ENCODE measurements at regions not wholly inside any gene's neighbourhood (a gene's known extent, or its start where the extent isn't known, plus 50 kb on each side); places are given as distances from the start of the nearest gene placed in this dataset.

DNA sequence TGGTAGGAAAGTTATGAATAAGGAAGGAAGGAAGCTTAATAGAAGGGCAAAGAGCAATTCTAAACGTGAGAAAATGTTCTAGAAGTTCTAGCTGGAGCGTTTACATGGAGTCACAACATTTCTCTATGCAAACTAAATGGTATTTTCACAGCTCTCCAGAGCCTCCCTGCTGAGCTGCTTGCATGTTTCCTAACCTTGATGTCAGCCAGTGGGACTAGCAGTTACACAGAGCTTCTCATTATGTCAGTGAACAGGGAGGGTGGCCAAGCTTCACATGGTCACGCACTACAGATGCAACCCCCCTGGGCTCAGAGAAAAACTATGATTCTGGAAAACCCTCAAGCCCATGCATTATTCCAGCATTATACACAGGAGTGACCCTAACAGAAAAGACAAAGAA, 153.4 kb upstream of the CCDC150 start:
- in situ Hi-C loops (cut with MboI; ENCODE audit: low pct_ligation_motif_present in 1 of 4, low pct_unique_long_range_greater_than_20kb in 1 of 4, low sequenced_read_pairs in 3 of 4) (no loop called here), intact Hi-C loops (cut with DNase I; ENCODE audit: low total_unique reads) (no loop called here)
- Histone ChIP-seq H3K4me3 (no peak overlapping the region), H3K27me3 (no peaks in the 10 kb centered on the region), H3K4me1 (no peaks in the 10 kb centered on the region), H3K36me3 (no peaks in the 10 kb centered on the region), H3K9me3 (no peaks in the 10 kb centered on the region), H3K27ac (no peak overlapping the region)
- DNase-seq = no peak
- 33 to 51% methylated on average over 2 to 3 of the region's 3 CpGs for WGBS, 2 donors (ENCODE audit: low coverage in 1 of 2)
- no peak for TF ChIP-seq EP300 (IDR thresholded peaks at IDR 0.05; ENCODE audit: low read depth)
- TF ChIP-seq CTCF (IDR thresholded peaks at IDR 0.05) = no peak
- no peak for TF ChIP-seq POLR2A (IDR thresholded peaks at IDR 0.05)
- TF ChIP-seq POLR2AphosphoS5 (IDR thresholded peaks at IDR 0.05) = no peak

DNA sequence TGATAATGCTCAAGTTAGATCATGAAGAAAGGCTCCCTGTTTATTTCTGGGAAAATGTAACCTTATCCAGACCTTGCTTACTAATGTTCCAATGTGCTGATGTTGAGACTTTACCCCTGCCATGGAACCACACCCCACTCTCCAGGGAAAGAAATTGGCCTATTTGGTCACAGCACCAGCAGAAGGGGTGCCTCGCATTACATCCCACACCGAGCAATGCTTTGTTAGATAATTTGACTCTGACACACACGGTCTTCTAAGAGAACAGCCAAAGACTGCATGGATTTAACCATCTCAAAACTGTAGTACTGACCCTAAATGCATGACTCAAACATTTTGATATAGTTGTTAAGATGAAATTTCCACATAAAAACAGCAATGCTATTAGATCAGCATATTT, 152.1 kb upstream of the CCDC150 start:
- intact Hi-C loops (cut with DNase I; ENCODE audit: low total_unique reads) = no loop called here
- no peaks in the 10 kb centered on the region for H3K4me1 ChIP-seq
- no peaks in the 10 kb centered on the region for H3K36me3 ChIP-seq
- no peaks in the 10 kb centered on the region for H3K9me3 ChIP-seq
- in situ Hi-C loops (cut with MboI; ENCODE audit: low pct_ligation_motif_present in 1 of 4, low pct_unique_long_range_greater_than_20kb in 1 of 4, low sequenced_read_pairs in 3 of 4) = no loop called here
- no peaks in the 10 kb centered on the region for H3K27me3 ChIP-seq
- no peak overlapping the region for H3K4me3 ChIP-seq
- 71% methylated on average over 3 of the region's 3 CpGs; no CpG with 5 or more reads in 1 of the 2 donors for WGBS, 2 donors (ENCODE audit: low coverage in 1 of 2)
- no peak for DNase-seq
- H3K27ac ChIP-seq = no peak overlapping the region
- TF ChIP-seq POLR2A (IDR thresholded peaks at IDR 0.05) = no peak
- no peak for TF ChIP-seq CTCF (IDR thresholded peaks at IDR 0.05)
- no peak for TF ChIP-seq EP300 (IDR thresholded peaks at IDR 0.05; ENCODE audit: low read depth)
- TF ChIP-seq POLR2AphosphoS5 (IDR thresholded peaks at IDR 0.05) = no peak

DNA sequence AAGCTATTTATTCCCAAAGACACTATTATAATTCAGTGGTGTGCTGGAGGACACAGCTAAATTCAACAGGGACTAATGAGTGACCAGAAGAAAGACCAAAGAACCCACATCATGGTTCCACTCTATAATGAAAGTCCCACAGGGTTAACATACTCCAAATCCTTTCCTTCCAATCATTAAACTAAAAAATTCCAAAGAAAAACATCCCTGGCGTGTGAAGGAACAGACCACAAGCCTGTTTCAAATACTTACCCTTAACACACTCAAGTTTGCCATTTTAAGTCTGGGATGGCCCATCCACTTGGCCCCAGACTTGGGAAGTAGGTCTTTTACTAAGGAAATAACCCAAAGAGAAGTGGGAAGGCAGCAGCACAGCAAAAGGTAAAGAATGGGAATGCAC, 150.1 kb upstream of the CCDC150 start:
- TF ChIP-seq POLR2A (IDR thresholded peaks at IDR 0.05) (no peak), EP300 (IDR thresholded peaks at IDR 0.05; ENCODE audit: low read depth) (no peak), POLR2AphosphoS5 (IDR thresholded peaks at IDR 0.05) (no peak), CTCF (IDR thresholded peaks at IDR 0.05) (no peak)
- intact Hi-C loops (cut with DNase I; ENCODE audit: low total_unique reads) (no loop called here), in situ Hi-C loops (cut with MboI; ENCODE audit: low pct_ligation_motif_present in 1 of 4, low pct_unique_long_range_greater_than_20kb in 1 of 4, low sequenced_read_pairs in 3 of 4) (no loop called here)
- no peak for DNase-seq
- H3K27ac ChIP-seq = no peak overlapping the region
- no peak overlapping the region for H3K4me3 ChIP-seq
- H3K4me1 ChIP-seq = no peaks in the 10 kb centered on the region
- no peaks in the 10 kb centered on the region for H3K27me3 ChIP-seq
- no peaks in the 10 kb centered on the region for H3K9me3 ChIP-seq
- no peaks in the 10 kb centered on the region for H3K36me3 ChIP-seq
- 33 to 56% methylated on average over 1 of the region's 1 CpG for WGBS, 2 donors (ENCODE audit: low coverage in 1 of 2)

DNA sequence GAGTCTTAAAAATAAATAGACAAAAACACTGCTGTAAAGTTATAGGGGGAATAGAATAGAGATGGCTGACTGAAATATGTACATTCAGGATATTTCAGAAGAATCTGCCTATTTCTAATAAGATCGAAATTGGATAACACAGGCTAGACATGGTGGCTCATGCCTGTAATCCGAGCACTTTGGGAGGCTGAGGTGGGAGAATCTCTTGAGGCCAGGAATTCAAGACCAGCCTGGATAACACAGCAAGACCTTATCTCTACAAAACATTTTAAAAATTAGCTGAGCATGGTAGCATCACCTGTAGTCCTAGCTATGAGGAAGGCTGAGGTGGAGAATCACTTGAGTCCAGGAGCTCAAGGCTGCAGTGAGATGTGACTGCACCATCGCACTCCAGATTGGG, 146.6 kb upstream of the CCDC150 start:
- in situ Hi-C loops (cut with MboI; ENCODE audit: low pct_ligation_motif_present in 1 of 4, low pct_unique_long_range_greater_than_20kb in 1 of 4, low sequenced_read_pairs in 3 of 4) = no loop called here

More for the DNA sequence above, 146.6 kb upstream of the CCDC150 start:
- intact Hi-C loops (cut with DNase I; ENCODE audit: low total_unique reads) = no loop called here
- DNase-seq = no peak
- 82 to 95% methylated on average over 3 of the region's 3 CpGs for WGBS, 2 donors (ENCODE audit: low coverage in 1 of 2)
- Histone ChIP-seq H3K36me3 (no peaks in the 10 kb centered on the region), H3K9me3 (no peaks in the 10 kb centered on the region), H3K27me3 (no peaks in the 10 kb centered on the region), H3K27ac (no peak overlapping the region), H3K4me1 (no peaks in the 10 kb centered on the region), H3K4me3 (no peak overlapping the region)
- no peak for TF ChIP-seq POLR2AphosphoS5 (IDR thresholded peaks at IDR 0.05)
- TF ChIP-seq EP300 (IDR thresholded peaks at IDR 0.05; ENCODE audit: low read depth) = no peak
- no peak for TF ChIP-seq POLR2A (IDR thresholded peaks at IDR 0.05)
- TF ChIP-seq CTCF (IDR thresholded peaks at IDR 0.05) = no peak

Data from transverse colon (tissue), 4 donors.